ENCODE measurements at regions not wholly inside any gene's neighbourhood (a gene's known extent, or its start where the extent isn't known, plus 50 kb on each side); places are given as distances from the start of the nearest gene placed in this dataset.

DNA sequence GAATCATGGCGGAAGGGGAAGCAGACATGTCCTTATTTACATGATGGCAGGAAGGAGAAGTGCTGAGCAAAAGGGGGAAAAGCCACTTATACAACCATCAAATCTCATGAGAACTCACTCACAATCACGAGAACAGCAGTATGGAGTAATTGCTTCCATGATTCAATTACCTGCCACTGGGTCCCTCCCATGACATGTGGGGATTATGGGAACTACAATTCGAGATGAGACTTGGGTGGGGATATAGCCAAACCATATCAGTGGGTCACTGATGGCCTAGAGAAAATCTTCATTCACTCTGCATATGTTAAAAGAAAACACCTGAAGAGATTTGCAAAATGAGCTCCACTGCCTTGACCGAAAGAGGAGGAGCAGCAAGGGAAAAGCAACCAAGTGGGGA lies 130.3 kb upstream of the FAM20A start:
- Histone ChIP-seq H3K27me3 (ENCODE audit: insufficient read depth in 3 of 3, low read length in 2 of 3) (no peaks in the 10 kb centered on the region), H3K4me3 (no peak overlapping the region), H3K9me3 (no peaks in the 10 kb centered on the region), H3K27ac (no peak overlapping the region), H3K36me3 (ENCODE audit: insufficient read depth in 1 of 2, low read depth in 1 of 2) (no peaks in the 10 kb centered on the region), H3K4me1 (no peaks in the 10 kb centered on the region)
- ATAC-seq (no peak), DNase-seq (no peak)
- TF ChIP-seq, protein P1, sequence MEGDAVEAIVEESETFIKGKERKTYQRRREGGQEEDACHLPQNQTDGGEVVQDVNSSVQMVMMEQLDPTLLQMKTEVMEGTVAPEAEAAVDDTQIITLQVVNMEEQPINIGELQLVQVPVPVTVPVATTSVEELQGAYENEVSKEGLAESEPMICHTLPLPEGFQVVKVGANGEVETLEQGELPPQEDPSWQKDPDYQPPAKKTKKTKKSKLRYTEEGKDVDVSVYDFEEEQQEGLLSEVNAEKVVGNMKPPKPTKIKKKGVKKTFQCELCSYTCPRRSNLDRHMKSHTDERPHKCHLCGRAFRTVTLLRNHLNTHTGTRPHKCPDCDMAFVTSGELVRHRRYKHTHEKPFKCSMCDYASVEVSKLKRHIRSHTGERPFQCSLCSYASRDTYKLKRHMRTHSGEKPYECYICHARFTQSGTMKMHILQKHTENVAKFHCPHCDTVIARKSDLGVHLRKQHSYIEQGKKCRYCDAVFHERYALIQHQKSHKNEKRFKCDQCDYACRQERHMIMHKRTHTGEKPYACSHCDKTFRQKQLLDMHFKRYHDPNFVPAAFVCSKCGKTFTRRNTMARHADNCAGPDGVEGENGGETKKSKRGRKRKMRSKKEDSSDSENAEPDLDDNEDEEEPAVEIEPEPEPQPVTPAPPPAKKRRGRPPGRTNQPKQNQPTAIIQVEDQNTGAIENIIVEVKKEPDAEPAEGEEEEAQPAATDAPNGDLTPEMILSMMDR (IDR thresholded peaks at IDR 0.05) = no peak
- intact Hi-C loops (cut with DNase I) = no loop called here
- 57 to 75% (median 70%) methylated on average over 4 of the region's 4 CpGs for WGBS, 3 donors

- WGBS, 3 donors = 38 to 62% (median 42%) methylated on average over 2 of the region's 2 CpGs
- Histone ChIP-seq H3K27ac (no peak overlapping the region), H3K4me1 (no peaks in the 10 kb centered on the region), H3K9me3 (no peaks in the 10 kb centered on the region), H3K4me3 (no peak overlapping the region), H3K27me3 (ENCODE audit: insufficient read depth in 3 of 3, low read length in 2 of 3) (no peaks in the 10 kb centered on the region), H3K36me3 (ENCODE audit: insufficient read depth in 1 of 2, low read depth in 1 of 2) (no peaks in the 10 kb centered on the region)
- ATAC-seq = no peak
- TF ChIP-seq, protein P1 (IDR thresholded peaks at IDR 0.05) = no peak
- no peak for DNase-seq
- intact Hi-C loops (cut with DNase I) = no loop called here
Measured at GRCh38 chr17:68719431-68719830, 118.3 kb upstream of the FAM20A start.

DNA sequence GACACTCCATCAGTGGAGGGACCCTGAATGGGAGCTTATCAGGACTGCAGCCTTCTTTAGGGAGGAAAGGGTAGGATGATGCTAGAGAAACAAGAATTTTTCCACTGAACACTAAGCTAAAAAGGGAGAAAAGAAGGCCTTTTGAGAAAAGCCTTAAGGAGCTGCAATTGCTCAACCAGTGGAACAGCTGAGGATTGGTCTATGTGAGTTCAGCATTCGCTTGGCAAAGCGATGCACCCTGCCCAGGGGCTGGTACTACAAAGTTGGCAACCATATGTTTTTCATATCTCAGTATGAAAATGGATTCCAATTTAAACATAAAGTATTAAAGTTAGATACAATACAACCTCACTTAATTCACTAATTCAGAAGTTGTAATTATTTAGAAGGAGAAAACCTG lies 117.8 kb upstream of the FAM20A start:
- no peak for ATAC-seq
- Histone ChIP-seq H3K27me3 (ENCODE audit: insufficient read depth in 3 of 3, low read length in 2 of 3) (no peaks in the 10 kb centered on the region), H3K4me3 (no peak overlapping the region), H3K36me3 (ENCODE audit: insufficient read depth in 1 of 2, low read depth in 1 of 2) (no peaks in the 10 kb centered on the region), H3K9me3 (no peaks in the 10 kb centered on the region), H3K27ac (no peak overlapping the region), H3K4me1 (no peaks in the 10 kb centered on the region)
- TF ChIP-seq, protein P1 (IDR thresholded peaks at IDR 0.05) = no peak
- no peak for DNase-seq
- intact Hi-C loops (cut with DNase I) = no loop called here
- WGBS, 3 donors = 48 to 83% (median 65%) methylated on average over 2 of the region's 2 CpGs

DNA sequence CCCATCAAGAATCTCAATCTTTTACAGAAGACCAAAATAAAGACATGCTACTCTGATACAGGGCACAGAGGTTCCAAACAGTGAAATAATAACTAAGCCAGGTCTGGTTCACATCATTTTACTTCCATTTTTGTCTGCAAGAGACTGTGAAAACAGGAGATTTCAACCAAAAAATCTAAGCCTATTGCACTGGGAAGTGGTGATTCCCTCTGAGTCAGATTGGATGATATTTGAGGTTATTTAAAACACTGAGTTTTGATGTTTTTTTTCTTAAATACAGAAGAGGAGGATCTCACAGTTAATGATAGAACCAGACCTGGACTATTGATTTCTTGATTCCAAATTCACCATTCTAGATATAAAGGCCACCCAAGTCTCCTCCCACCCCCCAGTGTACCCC lies 117.3 kb upstream of the FAM20A start:
- no peak overlapping the region for H3K4me3 ChIP-seq
- TF ChIP-seq, protein P1 (IDR thresholded peaks at IDR 0.05) = no peak
- H3K4me1 ChIP-seq = no peaks in the 10 kb centered on the region
- no peaks in the 10 kb centered on the region for H3K27me3 ChIP-seq (ENCODE audit: insufficient read depth in 3 of 3, low read length in 2 of 3)
- H3K9me3 ChIP-seq = no peaks in the 10 kb centered on the region
- no peak overlapping the region for H3K27ac ChIP-seq
- ATAC-seq (no peak), DNase-seq (no peak)
- intact Hi-C loops (cut with DNase I) = no loop called here
- H3K36me3 ChIP-seq (ENCODE audit: insufficient read depth in 1 of 2, low read depth in 1 of 2) = no peaks in the 10 kb centered on the region

GRCh38 chr17:68714676-68715075 lies 113.5 kb upstream of the FAM20A start:
- WGBS, 3 donors = 89 to 92% (median 91%) methylated on average over 2 of the region's 2 CpGs
- TF ChIP-seq, protein P1 (IDR thresholded peaks at IDR 0.05) = no peak
- Histone ChIP-seq H3K4me1 (no peaks in the 10 kb centered on the region), H3K4me3 (no peak overlapping the region), H3K27me3 (ENCODE audit: insufficient read depth in 3 of 3, low read length in 2 of 3) (peaks cover 0 to 3% (median 0%) of the 10 kb centered on the region in 3 donors), H3K27ac (no peak overlapping the region), H3K9me3 (no peaks in the 10 kb centered on the region), H3K36me3 (ENCODE audit: insufficient read depth in 1 of 2, low read depth in 1 of 2) (no peaks in the 10 kb centered on the region)
- intact Hi-C loops (cut with DNase I) = no loop called here
- DNase-seq (no peak), ATAC-seq (no peak)
